ENCODE measurements at regions not wholly inside any gene's neighbourhood (a gene's known extent, or its start where the extent isn't known, plus 50 kb on each side); places are given as distances from the start of the nearest gene placed in this dataset.

- H3K36me3 ChIP-seq (ENCODE audit: control insufficient read depth, insufficient read depth, low read length), result no peaks in the 10 kb centered on the region
- H3K4me2 ChIP-seq (ENCODE audit: extremely low read depth, insufficient read depth, low read length), result no peak overlapping the region
- H3K4me3 ChIP-seq (replicated peaks in 1 of 4; ENCODE audit: control extremely low read depth in 1 of 4, insufficient read depth in 1 of 4, low read depth in 3 of 4, low read length in 4 of 4), result no peak overlapping the region
- TF ChIP-seq, protein P1, sequence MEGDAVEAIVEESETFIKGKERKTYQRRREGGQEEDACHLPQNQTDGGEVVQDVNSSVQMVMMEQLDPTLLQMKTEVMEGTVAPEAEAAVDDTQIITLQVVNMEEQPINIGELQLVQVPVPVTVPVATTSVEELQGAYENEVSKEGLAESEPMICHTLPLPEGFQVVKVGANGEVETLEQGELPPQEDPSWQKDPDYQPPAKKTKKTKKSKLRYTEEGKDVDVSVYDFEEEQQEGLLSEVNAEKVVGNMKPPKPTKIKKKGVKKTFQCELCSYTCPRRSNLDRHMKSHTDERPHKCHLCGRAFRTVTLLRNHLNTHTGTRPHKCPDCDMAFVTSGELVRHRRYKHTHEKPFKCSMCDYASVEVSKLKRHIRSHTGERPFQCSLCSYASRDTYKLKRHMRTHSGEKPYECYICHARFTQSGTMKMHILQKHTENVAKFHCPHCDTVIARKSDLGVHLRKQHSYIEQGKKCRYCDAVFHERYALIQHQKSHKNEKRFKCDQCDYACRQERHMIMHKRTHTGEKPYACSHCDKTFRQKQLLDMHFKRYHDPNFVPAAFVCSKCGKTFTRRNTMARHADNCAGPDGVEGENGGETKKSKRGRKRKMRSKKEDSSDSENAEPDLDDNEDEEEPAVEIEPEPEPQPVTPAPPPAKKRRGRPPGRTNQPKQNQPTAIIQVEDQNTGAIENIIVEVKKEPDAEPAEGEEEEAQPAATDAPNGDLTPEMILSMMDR (conservative IDR thresholded peaks at IDR 0.05 in 1 of 2, IDR thresholded peaks at IDR 0.05 in 1 of 2; ENCODE audit: low read depth in 1 of 2, low read length in 2 of 2), result no peak
- no peak for TF ChIP-seq EZH2 (IDR thresholded peaks at IDR 0.05; ENCODE audit: low read length, missing control alignments)
- no peaks in the 10 kb centered on the region for H4K20me1 ChIP-seq (ENCODE audit: control insufficient read depth, extremely low read depth, insufficient read depth, low read length)
- H3K79me2 ChIP-seq (ENCODE audit: control insufficient read depth, insufficient read depth, low read length), result no peaks in the 10 kb centered on the region
- H3K4me1 ChIP-seq (ENCODE audit: control insufficient read depth, extremely low read depth, insufficient read depth, low read length), result no peaks in the 10 kb centered on the region
- no peak for DNase-seq (ENCODE audit: low read depth in 2 of 2)
- no peak overlapping the region for H2AFZ ChIP-seq (ENCODE audit: low read length)
- H3K27ac ChIP-seq (ENCODE audit: insufficient read depth, low read length), result no peak overlapping the region
- no peaks in the 10 kb centered on the region for H3K9me3 ChIP-seq (ENCODE audit: control insufficient read depth, insufficient read depth, low read depth, low read length)
- H3K9ac ChIP-seq (ENCODE audit: insufficient read depth, low read length), result no peak overlapping the region
- H3K27me3 ChIP-seq (ENCODE audit: control insufficient read depth, insufficient read depth, low read length), result no peaks in the 10 kb centered on the region
Measured at GRCh38 chr1:190588424-190588823, 110.8 kb upstream of the BRINP3 start.

GRCh38 chr1:190595438-190595837 is 117.8 kb upstream of the BRINP3 start:
- Histone ChIP-seq H3K36me3 (ENCODE audit: control insufficient read depth, insufficient read depth, low read length) (no peaks in the 10 kb centered on the region), H3K9ac (ENCODE audit: insufficient read depth, low read length) (no peak overlapping the region), H4K20me1 (ENCODE audit: control insufficient read depth, extremely low read depth, insufficient read depth, low read length) (no peaks in the 10 kb centered on the region), H3K4me1 (ENCODE audit: control insufficient read depth, extremely low read depth, insufficient read depth, low read length) (no peaks in the 10 kb centered on the region), H3K27ac (ENCODE audit: insufficient read depth, low read length) (no peak overlapping the region), H2AFZ (ENCODE audit: low read length) (no peak overlapping the region), H3K4me2 (ENCODE audit: extremely low read depth, insufficient read depth, low read length) (no peak overlapping the region), H3K9me3 (ENCODE audit: control insufficient read depth, insufficient read depth, low read depth, low read length) (no peaks in the 10 kb centered on the region), H3K27me3 (ENCODE audit: control insufficient read depth, insufficient read depth, low read length) (no peaks in the 10 kb centered on the region), H3K4me3 (replicated peaks in 1 of 4; ENCODE audit: control extremely low read depth in 1 of 4, insufficient read depth in 1 of 4, low read depth in 3 of 4, low read length in 4 of 4) (no peak overlapping the region), H3K79me2 (ENCODE audit: control insufficient read depth, insufficient read depth, low read length) (no peaks in the 10 kb centered on the region)
- DNase-seq (ENCODE audit: low read depth in 2 of 2), result no peak
- TF ChIP-seq, protein P1 (conservative IDR thresholded peaks at IDR 0.05 in 1 of 2, IDR thresholded peaks at IDR 0.05 in 1 of 2; ENCODE audit: low read depth in 1 of 2, low read length in 2 of 2), result no peak
- no peak for TF ChIP-seq EZH2 (IDR thresholded peaks at IDR 0.05; ENCODE audit: low read length, missing control alignments)

GRCh38 chr1:190597294-190597693 is 119.6 kb upstream of the BRINP3 start:
- no peak overlapping the region for H3K27ac ChIP-seq (ENCODE audit: insufficient read depth, low read length)
- H3K4me3 ChIP-seq (replicated peaks in 1 of 4; ENCODE audit: control extremely low read depth in 1 of 4, insufficient read depth in 1 of 4, low read depth in 3 of 4, low read length in 4 of 4), result no peak overlapping the region
- no peaks in the 10 kb centered on the region for H3K79me2 ChIP-seq (ENCODE audit: control insufficient read depth, insufficient read depth, low read length)
- H3K4me1 ChIP-seq (ENCODE audit: control insufficient read depth, extremely low read depth, insufficient read depth, low read length), result no peaks in the 10 kb centered on the region
- no peaks in the 10 kb centered on the region for H3K9me3 ChIP-seq (ENCODE audit: control insufficient read depth, insufficient read depth, low read depth, low read length)
- no peak overlapping the region for H3K9ac ChIP-seq (ENCODE audit: insufficient read depth, low read length)
- no peaks in the 10 kb centered on the region for H3K36me3 ChIP-seq (ENCODE audit: control insufficient read depth, insufficient read depth, low read length)
- no peak for DNase-seq (ENCODE audit: low read depth in 2 of 2)
- H3K4me2 ChIP-seq (ENCODE audit: extremely low read depth, insufficient read depth, low read length), result no peak overlapping the region
- H4K20me1 ChIP-seq (ENCODE audit: control insufficient read depth, extremely low read depth, insufficient read depth, low read length), result no peaks in the 10 kb centered on the region
- H2AFZ ChIP-seq (ENCODE audit: low read length), result no peak overlapping the region
- no peaks in the 10 kb centered on the region for H3K27me3 ChIP-seq (ENCODE audit: control insufficient read depth, insufficient read depth, low read length)
- TF ChIP-seq EZH2 (IDR thresholded peaks at IDR 0.05; ENCODE audit: low read length, missing control alignments), result no peak

All from fibroblast of lung (primary cell).